Erythroblast (primary cell): ENCODE measurements at regions not wholly inside any gene's neighbourhood (a gene's known extent, or its start where the extent isn't known, plus 50 kb on each side); places are given as distances from the start of the nearest gene placed in this dataset.

Experiments
- GATA1 ChIP-seq: IDR thresholded peaks from 2 replicates; pipeline ENCODE4 v1.6.1; 2011; ENCODE audit warnings: low read depth, mild to moderate bottlenecking, control low read depth, low read length, moderate library complexity
- POLR2A ChIP-seq: IDR thresholded peaks from 2 replicates; pipeline ENCODE4 v1.6.1; 2011; ENCODE audit warnings: mild to moderate bottlenecking, low read length

- TF ChIP-seq POLR2A (no peak), GATA1 (no peak)
These were observed 370.7 kb downstream of the FBXW7 start for GRCh38 chr4:152165146-152165545.
